Esophagus squamous epithelium (tissue), 4 donors: ENCODE measurements at regions not wholly inside any gene's neighbourhood (a gene's known extent, or its start where the extent isn't known, plus 50 kb on each side); places are given as distances from the start of the nearest gene placed in this dataset.

Experiments used
- CTCF ChIP-seq, 6 experiments: fragments of 450-650 bp in 4 of 6; fragments of 200-600 bp in 2 of 6; sonication (generic) in 2 of 6; IDR thresholded peaks; one replicate each; pipeline ENCODE4 v1.5.1; 2016 to 2019; ENCODE audit warnings: antibody characterized with exemption in 6 of 6, mild to moderate bottlenecking in 4 of 6, moderate library complexity in 4 of 6
- POLR2A ChIP-seq, 4 donors: fragments of 450-650 bp; IDR thresholded peaks; one replicate each; pipeline ENCODE4 v1.6.1; 2017; ENCODE audit warnings: antibody characterized with exemption in 4 of 4, mild to moderate bottlenecking in 4 of 4, moderate library complexity in 3 of 4

DNA sequence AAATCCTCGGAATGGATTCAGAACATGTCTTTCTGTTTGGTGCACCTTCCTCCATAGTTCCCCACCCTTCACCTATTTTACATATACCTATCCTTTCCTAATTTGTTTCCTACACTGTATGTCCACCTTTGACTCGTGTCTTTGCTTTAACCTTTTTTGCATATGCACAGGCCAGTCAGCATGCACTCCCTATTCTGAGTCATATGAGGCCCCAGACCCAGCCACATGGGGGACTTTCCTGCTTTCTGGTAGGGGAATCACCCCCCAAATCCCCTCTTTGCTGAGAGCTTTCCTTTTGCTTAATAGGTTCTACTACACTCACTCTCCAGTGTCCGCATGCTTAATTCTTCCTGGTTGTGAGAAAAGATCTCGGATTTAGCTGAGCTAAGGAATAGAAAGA lies 393.8 kb upstream of the IMPG1 start:
- TF ChIP-seq POLR2A (IDR thresholded peaks at IDR 0.05) (no peak), CTCF (IDR thresholded peaks at IDR 0.05) (no peak)
